Osteoblast (primary cell): ENCODE measurements at regions not wholly inside any gene's neighbourhood (a gene's known extent, or its start where the extent isn't known, plus 50 kb on each side); places are given as distances from the start of the nearest gene placed in this dataset.
"Not testable (repeated sequence)": the region's sequence is repeated elsewhere in the genome, so short reads cannot be mapped to it uniquely, and the experiment has no call there.

ENCODE experiments used
- DNase-seq: peaks from one replicate; pipeline ENCODE4 v3.0.0; 2011; ENCODE audit warnings: low spot score, mixed read lengths; ENCODE audit not compliant: insufficient read length; ENCODE audit errors: missing footprints
- H2AFZ ChIP-seq: 2 replicates; pipeline ENCODE4 v1.6.0; 2011; ENCODE audit warnings: mild to moderate bottlenecking, low read length
- H3K27ac ChIP-seq: 2 replicates; pipeline ENCODE4 v1.5.1; 2011; ENCODE audit warnings: mild to moderate bottlenecking, low read depth, low read length, moderate library complexity
- H3K27me3 ChIP-seq: 2 replicates; pipeline ENCODE4 v1.6.0; 2012; ENCODE audit warnings: mild to moderate bottlenecking, control low read depth, inconsistent platforms, low read length, moderate library complexity; ENCODE audit not compliant: insufficient read depth
- H3K36me3 ChIP-seq: 2 replicates; pipeline ENCODE4 v1.5.1; 2011; ENCODE audit warnings: mild to moderate bottlenecking, low read length, control low read depth, moderate library complexity; ENCODE audit not compliant: insufficient read depth
- H3K4me1 ChIP-seq: 2 replicates; pipeline ENCODE4 v1.5.1; 2011; ENCODE audit warnings: mild to moderate bottlenecking, low read length, control low read depth, moderate library complexity; ENCODE audit not compliant: insufficient read depth
- H3K4me2 ChIP-seq: 2 replicates; pipeline ENCODE4 v1.6.0; 2011; ENCODE audit warnings: mild to moderate bottlenecking, low read length; ENCODE audit not compliant: insufficient read depth
- H3K4me3 ChIP-seq: fragments of 200-600 bp; sonication (generic); 3 replicates; pipeline ENCODE4 v1.5.1; 2012; ENCODE audit warnings: mild to moderate bottlenecking, low read length, inconsistent platforms; ENCODE audit not compliant: insufficient read depth
- H3K79me2 ChIP-seq: 2 replicates; pipeline ENCODE4 v1.6.0; 2012; ENCODE audit warnings: mild to moderate bottlenecking, low read length, control low read depth, inconsistent platforms; ENCODE audit not compliant: insufficient read depth
- H3K9me3 ChIP-seq: 2 replicates; pipeline ENCODE4 v1.5.1; 2011; ENCODE audit warnings: low read depth, low read length, control low read depth
- H4K20me1 ChIP-seq: 2 replicates; pipeline ENCODE4 v1.6.0; 2012; ENCODE audit warnings: mild to moderate bottlenecking, low read length, control low read depth; ENCODE audit not compliant: insufficient read depth

DNA sequence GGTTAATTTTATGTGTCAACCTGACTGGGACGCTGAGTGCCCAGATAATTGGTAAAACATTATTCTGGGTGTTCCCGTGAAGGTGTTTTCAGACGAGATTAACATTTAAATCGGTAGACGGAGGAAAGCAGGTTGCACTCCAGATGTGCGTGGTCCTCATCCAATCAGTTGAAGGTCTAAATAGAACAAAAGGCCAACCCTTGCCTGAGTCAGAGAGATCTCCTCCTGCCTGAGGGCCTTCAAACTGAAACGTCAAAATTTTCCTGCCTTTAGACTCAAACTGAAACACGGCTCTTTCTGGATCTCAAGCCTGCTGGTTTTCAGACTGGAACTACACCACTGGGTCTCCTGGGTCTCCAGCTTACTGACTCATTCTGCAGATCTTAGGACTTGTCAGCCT is 70.9 kb downstream of the NPIPA5 start:
- not testable (repeated sequence) for H4K20me1 ChIP-seq, DNase-seq, H3K4me3 ChIP-seq, H3K27ac ChIP-seq, H2AFZ ChIP-seq, H3K36me3 ChIP-seq, H3K4me2 ChIP-seq, H3K4me1 ChIP-seq, H3K9me3 ChIP-seq, H3K79me2 ChIP-seq, H3K27me3 ChIP-seq

DNA sequence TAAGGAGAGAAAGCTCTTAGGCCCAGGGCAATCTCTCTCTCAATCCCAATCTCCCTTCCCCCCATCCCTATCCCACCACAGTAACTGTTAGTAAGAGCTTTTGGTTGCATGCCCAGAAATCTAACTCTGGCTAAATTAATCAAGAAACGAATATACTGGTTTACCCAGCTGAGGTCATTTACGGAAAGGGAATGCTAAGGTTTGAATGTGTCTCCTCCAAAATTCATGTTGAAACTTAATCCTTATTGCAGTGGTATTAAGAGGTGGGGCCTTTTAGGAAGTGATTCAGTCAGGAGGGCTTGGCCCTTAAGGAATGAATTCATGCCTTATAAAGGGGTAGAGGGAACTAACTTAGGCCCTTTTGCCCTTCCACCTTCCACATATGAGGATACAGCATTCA is 72.2 kb downstream of the NPIPA5 start:
- not testable (repeated sequence) for H4K20me1 ChIP-seq, H3K4me3 ChIP-seq, H3K79me2 ChIP-seq, H3K4me1 ChIP-seq, H3K4me2 ChIP-seq, H3K36me3 ChIP-seq, H2AFZ ChIP-seq, H3K27me3 ChIP-seq, DNase-seq, H3K9me3 ChIP-seq, H3K27ac ChIP-seq

DNA sequence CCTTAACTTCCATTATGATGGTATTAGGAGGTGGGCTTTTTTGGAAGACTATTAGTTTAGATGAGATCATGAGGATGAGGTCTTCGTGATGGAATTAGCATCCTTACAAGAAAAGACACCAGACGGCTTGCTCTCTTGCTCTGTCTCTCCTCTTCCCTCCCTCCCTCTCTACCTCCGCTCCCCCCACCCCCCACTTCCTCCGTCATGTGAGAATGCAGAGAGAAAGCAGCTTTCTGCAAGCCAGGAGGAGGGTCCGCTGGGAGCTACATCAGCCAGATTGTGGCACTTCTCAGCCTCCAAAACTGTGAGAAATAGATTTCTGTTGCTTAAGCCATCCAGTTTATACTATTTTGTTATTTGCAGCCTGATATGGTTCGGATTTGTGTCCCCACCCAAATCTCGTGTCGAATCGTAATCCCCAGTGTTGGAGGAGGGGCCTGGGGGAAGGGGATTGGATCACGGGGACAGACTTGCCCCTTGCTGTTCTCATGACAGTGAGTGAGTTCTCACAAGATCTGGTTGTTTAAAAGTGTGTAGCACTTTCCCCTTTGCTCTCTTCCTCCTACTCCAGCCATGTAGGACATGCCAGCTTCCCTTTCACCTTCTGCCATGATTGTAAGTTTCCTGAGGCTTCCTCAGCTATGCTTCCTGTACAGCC is 74.3 kb downstream of the NPIPA5 start:
- not testable (repeated sequence) for H3K4me1 ChIP-seq, H3K79me2 ChIP-seq, H3K36me3 ChIP-seq, H3K4me3 ChIP-seq, H3K9me3 ChIP-seq, H3K27me3 ChIP-seq, H2AFZ ChIP-seq, H4K20me1 ChIP-seq, H3K27ac ChIP-seq, H3K4me2 ChIP-seq, DNase-seq

DNA sequence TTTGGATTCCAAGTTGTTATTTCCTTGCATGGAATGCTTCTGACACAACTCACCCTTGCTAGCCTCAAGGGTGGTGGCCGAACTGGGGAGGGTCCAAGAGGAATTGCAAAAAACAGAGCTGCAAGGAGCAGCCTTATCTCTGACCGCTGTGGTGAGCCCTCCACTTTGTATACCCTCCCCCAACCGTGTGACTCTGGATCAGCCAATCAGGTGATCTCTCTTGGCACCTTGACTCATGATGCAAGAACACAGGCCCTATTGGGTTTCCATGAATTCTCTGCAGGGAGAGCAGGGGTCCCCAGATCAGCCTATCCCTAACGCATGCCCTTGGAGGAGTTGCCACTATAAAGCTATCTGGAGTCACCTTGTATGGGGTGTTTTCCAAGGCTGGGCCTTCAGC is 81.0 kb downstream of the NPIPA5 start:
- not testable (repeated sequence) for H3K4me2 ChIP-seq, H2AFZ ChIP-seq, H3K79me2 ChIP-seq, H3K9me3 ChIP-seq, DNase-seq, H3K4me1 ChIP-seq, H3K27me3 ChIP-seq, H3K27ac ChIP-seq, H3K4me3 ChIP-seq, H3K36me3 ChIP-seq, H4K20me1 ChIP-seq

DNA sequence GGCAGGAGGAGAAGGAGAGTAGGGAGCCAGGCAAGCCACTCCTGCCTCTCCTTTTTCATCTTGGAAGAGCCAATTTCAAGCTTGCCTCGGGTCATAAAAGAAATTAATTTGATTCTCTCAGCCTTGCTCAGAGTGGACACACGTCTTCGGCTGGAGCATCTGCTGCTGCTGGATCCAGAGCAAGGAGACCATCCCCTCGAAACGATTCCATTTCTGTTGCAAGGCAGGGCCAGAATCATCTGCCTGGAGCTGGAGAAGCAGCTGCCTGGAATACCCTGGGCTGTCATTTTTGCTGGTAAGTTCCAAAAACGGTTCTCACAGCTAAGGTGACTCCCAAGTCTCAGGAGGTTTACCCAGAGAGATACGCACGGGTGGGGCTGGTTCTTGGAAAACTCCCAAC is 103.3 kb downstream of the NPIPA5 start:
- H3K9me3 ChIP-seq, H3K36me3 ChIP-seq, H4K20me1 ChIP-seq, H2AFZ ChIP-seq, H3K27ac ChIP-seq, H3K4me1 ChIP-seq, H3K27me3 ChIP-seq, H3K79me2 ChIP-seq, H3K4me2 ChIP-seq, DNase-seq, H3K4me3 ChIP-seq: not testable (repeated sequence)

DNA sequence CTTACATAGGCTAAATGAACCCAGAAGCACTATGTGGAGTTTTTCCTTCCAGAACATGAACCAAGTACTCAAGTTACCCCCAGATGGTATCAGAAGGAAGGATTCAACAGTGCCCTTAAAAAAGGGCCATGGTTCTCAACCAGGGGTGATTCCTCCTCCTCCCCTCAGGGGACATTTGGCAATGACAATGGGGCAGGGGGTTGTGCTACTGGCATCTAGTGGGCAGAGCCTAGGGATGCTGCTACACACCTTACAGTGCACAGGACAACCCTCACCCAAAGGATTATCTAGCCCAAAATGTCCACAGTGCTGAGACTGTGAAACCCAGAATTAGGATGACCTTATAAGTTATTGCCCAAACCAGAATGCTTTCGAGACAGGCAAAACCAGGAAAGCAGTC is 104.1 kb downstream of the NPIPA5 start:
- not testable (repeated sequence) for H3K27ac ChIP-seq, H3K4me1 ChIP-seq, H3K4me2 ChIP-seq, H3K9me3 ChIP-seq, H3K36me3 ChIP-seq, H4K20me1 ChIP-seq, H3K4me3 ChIP-seq, H3K79me2 ChIP-seq, H3K27me3 ChIP-seq, H2AFZ ChIP-seq, DNase-seq

DNA sequence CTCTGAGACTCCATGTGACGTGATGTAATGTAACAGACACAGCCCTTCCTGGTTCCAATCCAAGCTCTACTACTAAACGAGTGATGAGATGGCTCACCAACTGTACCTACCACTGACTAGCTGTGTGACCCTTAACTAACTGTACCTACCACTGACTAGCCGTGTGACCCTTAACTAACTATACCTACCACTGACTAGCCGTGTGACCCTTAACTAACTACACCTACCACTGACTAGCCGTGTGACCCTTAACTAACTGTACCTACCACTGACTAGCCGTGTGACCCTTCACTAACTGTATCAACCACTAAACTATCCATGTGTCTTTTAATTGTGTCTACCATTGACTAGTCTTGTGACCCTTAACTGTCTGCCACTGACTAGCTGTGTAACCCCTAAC is 111.2 kb downstream of the NPIPA5 start:
- not testable (repeated sequence) for H3K27ac ChIP-seq, H3K9me3 ChIP-seq, H3K36me3 ChIP-seq, H3K79me2 ChIP-seq, DNase-seq, H3K4me3 ChIP-seq, H4K20me1 ChIP-seq, H3K27me3 ChIP-seq, H3K4me2 ChIP-seq, H2AFZ ChIP-seq, H3K4me1 ChIP-seq

DNA sequence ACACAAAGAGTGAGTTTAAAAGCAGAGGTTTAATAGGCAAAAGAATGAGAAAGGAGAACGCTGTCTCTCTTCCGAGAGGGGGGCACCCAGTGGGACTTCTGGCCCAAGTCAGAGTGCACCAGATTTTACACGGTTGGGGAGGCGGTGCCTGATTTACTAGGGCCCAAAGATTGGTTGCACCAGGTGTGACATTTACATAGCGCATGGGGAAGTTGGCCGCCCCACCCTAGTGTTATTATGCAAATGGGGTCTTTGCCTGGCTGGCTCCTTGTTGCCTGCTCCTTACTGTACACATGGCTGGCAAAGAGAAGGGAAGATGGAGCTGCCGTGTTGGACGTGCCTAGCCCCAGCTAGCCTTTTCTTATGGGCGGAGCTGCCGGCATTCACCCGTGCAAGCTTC is 115.9 kb downstream of the NPIPA5 start:
- not testable (repeated sequence) for H2AFZ ChIP-seq, H3K9me3 ChIP-seq, H3K27ac ChIP-seq, H3K4me2 ChIP-seq, H3K4me1 ChIP-seq, H3K79me2 ChIP-seq, H3K4me3 ChIP-seq, H4K20me1 ChIP-seq, H3K27me3 ChIP-seq, H3K36me3 ChIP-seq, DNase-seq

DNA sequence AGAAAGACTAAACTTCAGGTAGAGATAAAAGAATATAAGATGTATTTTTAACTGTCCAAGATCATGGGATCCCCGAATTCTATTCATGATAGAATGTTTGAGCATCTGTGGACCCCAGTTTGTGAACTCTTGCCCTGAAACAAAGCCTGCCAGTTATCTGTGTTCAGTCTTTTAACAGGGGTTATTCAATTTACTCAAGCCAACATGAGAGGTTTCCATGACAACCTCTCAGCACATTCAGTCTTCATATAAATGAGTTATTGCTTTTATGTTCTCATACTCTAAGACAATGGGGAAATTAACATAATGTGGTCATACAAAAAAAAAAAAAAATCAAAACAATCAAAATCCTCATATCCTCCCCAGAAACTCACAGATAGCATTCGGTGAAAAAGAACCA is 130.1 kb downstream of the NPIPA5 start:
- H3K27me3 ChIP-seq, H3K9me3 ChIP-seq, H3K27ac ChIP-seq, H3K36me3 ChIP-seq, H3K4me1 ChIP-seq, H3K4me2 ChIP-seq, H2AFZ ChIP-seq, H4K20me1 ChIP-seq, H3K4me3 ChIP-seq, H3K79me2 ChIP-seq, DNase-seq: not testable (repeated sequence)
